Mucosa of descending colon (tissue), 3 donors: ENCODE measurements at regions not wholly inside any gene's neighbourhood (a gene's known extent, or its start where the extent isn't known, plus 50 kb on each side); places are given as distances from the start of the nearest gene placed in this dataset.

Experiments
- ATAC-seq: fragments of 200-7000 bp; cut with Tn5 transposase; one replicate; pipeline ENCODE4 v1.9.1; 2020; ENCODE audit warnings: mild to moderate bottlenecking, moderate library complexity
- DNase-seq, 3 donors: peaks; one replicate each; pipeline ENCODE4 v3.0.0-alpha.2; 2020
- H3K36me3 ChIP-seq: fragments of 200-600 bp; one replicate; pipeline ENCODE4 v1.8.0; 2021; ENCODE audit warnings: low read depth, mild to moderate bottlenecking
- H3K4me1 ChIP-seq: fragments of 200-600 bp; one replicate; pipeline ENCODE4 v1.8.0; 2021; ENCODE audit warnings: low read depth, mild to moderate bottlenecking
- H3K4me3 ChIP-seq: fragments of 200-600 bp; one replicate; pipeline ENCODE4 v1.8.0; 2021; ENCODE audit warnings: mild to moderate bottlenecking
- H3K9me3 ChIP-seq: fragments of 200-600 bp; one replicate; pipeline ENCODE4 v1.8.0; 2021; ENCODE audit warnings: mild to moderate bottlenecking
- intact Hi-C, 2 donors: fragments of 100-400 bp; cut with DNase I in 1 of 2; cut with micrococcal nuclease in 1 of 2; formaldehyde crosslinking; loops; one replicate each; pipeline versions ENCODE4 v1.11.0 to v1.11.1; 2022; cut with DNase I, micrococcal nuclease
- TF ChIP-seq, protein P1 (sequence below): fragments of 200-600 bp; IDR thresholded peaks from one replicate; pipeline ENCODE4 v1.8.0; 2022; ENCODE audit warnings: antibody characterized with exemption, mild to moderate bottlenecking
- donor health status: DM: no; HTN: no; CAD: no; lungs with moderate emphysema.
- donor health status: DM: no; HTN: no; CAD: no.
- donor health status: DM: no; HTN: yes; CAD: no.

DNA sequence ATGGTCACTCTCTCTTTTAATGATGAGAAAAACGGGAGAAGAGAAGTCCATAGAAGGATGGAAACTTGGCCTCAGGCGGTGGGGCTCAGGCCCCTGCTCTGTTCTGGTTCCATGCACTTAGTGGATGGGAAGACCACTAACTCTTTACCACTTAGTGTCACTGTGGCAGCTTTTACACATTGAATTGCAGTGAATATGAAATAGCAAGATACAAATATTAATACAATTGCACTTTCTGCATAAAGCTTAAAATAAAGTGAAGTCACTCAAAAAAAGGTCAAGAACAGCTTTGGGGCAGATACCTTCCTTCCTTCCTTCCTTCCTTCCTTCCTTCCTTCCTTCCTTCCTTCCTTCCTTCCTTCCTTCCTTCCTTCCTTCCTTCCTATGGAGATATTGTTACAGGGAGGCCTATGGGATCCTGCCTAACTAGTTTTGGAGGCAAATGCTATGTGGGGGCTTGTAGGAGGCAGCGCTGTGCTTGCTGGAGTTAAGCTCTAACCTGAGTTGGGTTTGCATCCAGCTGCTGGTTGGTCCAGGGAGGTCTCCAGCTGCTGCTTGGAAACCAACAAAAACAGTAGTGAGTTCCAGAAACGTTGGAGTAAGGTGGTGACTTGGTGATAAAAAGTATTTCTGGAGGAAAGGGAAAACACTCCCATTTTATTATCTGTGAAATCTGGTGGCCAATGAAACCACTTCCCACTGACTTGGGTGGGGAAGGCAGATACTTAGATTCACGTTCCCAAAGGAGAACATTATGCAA lies 62.3 kb upstream of the NKX2-2 start:
- no peaks in the 10 kb centered on the region for H3K9me3 ChIP-seq

DNA sequence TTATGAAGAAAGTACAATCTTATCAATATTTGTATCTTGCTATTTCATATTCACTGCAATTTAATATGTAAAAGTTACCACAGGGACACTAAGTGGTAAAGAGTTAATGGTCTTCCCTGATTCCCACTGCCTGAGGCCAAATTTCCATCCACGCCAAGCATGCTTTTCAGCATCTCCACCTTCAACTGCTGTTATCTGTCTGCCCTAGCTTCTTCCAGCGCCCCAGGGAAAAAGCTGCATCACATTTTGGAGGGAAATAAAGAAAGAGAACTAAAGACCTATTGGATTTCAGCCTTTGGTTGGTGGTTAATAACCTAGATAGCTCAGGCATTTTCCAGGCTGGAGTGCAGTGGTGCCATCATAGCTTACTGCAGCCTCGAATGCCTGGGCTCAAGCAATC lies 61.3 kb upstream of the NKX2-2 start:
- H3K4me3 ChIP-seq, result no peak overlapping the region
- TF ChIP-seq, protein P1, sequence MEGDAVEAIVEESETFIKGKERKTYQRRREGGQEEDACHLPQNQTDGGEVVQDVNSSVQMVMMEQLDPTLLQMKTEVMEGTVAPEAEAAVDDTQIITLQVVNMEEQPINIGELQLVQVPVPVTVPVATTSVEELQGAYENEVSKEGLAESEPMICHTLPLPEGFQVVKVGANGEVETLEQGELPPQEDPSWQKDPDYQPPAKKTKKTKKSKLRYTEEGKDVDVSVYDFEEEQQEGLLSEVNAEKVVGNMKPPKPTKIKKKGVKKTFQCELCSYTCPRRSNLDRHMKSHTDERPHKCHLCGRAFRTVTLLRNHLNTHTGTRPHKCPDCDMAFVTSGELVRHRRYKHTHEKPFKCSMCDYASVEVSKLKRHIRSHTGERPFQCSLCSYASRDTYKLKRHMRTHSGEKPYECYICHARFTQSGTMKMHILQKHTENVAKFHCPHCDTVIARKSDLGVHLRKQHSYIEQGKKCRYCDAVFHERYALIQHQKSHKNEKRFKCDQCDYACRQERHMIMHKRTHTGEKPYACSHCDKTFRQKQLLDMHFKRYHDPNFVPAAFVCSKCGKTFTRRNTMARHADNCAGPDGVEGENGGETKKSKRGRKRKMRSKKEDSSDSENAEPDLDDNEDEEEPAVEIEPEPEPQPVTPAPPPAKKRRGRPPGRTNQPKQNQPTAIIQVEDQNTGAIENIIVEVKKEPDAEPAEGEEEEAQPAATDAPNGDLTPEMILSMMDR, result no peak
- intact Hi-C loops, result no loop called here

More for the DNA sequence above, 62.3 kb upstream of the NKX2-2 start:
- DNase-seq, result no peak
- intact Hi-C loops, result no loop called here
- TF ChIP-seq, protein P1, result no peak
- H3K36me3 ChIP-seq, result no peaks in the 10 kb centered on the region
- ATAC-seq, result no peak
- no peak overlapping the region for H3K4me3 ChIP-seq
- H3K4me1 ChIP-seq, result no peaks in the 10 kb centered on the region

DNA sequence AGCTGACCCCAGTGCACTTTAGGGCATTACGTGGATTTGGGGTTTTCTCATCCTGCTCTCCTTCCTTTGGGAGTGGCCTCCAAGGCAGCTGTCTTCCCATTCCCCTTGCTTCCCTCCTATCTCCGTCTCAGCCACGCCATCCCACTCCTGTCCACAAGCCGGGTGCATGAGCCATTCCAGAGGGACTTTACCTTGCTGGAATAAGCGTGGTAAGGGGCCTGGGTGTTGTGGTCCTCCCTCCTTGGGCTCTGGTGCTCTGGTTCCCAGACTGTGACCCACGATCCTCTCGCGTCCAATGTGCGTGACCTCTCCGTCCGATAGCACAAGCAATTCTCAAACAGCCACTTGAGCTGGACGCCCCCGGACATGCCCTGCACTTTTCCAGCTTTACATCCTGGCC lies 60.6 kb upstream of the NKX2-2 start:
- intact Hi-C loops, result no loop called here
- no peak for DNase-seq
- no peaks in the 10 kb centered on the region for H3K4me1 ChIP-seq
- no peak for ATAC-seq
- H3K4me3 ChIP-seq, result no peak overlapping the region
- H3K9me3 ChIP-seq, result no peaks in the 10 kb centered on the region
- no peaks in the 10 kb centered on the region for H3K36me3 ChIP-seq
- TF ChIP-seq, protein P1, result no peak

More for the DNA sequence above, 61.3 kb upstream of the NKX2-2 start:
- DNase-seq, result no peak
- H3K4me1 ChIP-seq, result no peaks in the 10 kb centered on the region
- no peaks in the 10 kb centered on the region for H3K36me3 ChIP-seq
- no peak for ATAC-seq
- H3K9me3 ChIP-seq, result no peaks in the 10 kb centered on the region

DNA sequence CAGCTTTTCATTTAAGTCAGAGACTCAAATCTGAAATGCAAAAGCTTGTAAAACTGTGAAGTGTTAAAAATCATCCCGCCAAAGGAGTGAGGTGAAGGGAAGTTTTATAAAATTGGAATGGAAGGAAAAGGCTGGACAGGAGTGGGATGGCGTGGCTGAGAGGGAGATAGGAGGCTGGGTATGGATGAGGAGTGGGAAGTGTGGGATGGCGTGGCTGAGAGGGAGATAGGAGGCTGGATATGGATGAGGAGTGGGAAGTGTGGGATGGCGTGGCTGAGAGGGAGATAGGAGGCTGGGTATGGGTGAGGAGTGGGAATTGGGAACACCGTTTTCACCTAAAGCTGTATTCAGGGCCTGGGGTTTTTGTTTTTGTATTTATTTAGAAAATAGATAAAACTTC lies 59.4 kb upstream of the NKX2-2 start:
- DNase-seq (no peak), ATAC-seq (no peak)
- no peaks in the 10 kb centered on the region for H3K4me1 ChIP-seq
- H3K36me3 ChIP-seq, result no peaks in the 10 kb centered on the region
- TF ChIP-seq, protein P1, result no peak
- no peak overlapping the region for H3K4me3 ChIP-seq
- H3K9me3 ChIP-seq, result no peaks in the 10 kb centered on the region
- intact Hi-C loops, result no loop called here

DNA sequence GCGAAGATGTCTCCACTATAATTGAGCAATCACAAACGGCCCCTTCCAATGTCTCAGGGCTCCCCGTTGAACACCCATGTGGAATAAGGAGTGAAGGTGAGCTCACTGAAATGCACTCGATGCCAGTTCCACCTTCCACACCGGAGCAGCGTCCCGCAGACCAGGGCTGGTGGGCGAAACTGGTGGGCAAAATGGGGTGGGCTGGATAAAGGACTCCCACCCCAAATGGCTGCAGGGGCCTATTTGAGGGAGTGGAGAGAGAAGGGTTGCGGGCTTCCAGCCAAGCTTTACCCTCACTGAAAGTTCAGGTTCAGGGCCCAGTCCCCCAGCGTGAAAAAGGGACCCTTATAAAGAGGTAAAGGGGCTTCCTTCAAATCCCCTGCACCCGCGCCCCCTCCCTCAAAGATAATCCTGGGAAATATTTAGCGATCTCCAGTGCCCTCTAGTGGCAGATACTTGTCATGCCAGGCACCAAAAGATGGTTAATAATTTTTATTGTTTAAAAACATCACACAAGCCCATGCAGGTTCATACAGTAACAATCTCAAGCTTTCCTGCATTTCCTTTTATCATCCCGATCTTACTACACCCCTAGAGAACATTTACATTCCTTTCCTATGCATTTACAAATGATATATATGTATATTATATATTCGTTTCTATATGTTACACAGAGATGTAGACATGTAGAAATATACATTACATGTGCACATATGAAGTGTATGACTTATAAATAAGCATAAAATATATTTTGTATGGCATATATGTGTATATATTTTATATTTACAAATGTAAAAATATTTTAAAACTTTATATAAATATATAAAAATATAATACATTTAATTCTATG lies 58.2 kb upstream of the NKX2-2 start:
- H3K9me3 ChIP-seq, result no peaks in the 10 kb centered on the region
- no peak overlapping the region for H3K4me3 ChIP-seq
- no peaks in the 10 kb centered on the region for H3K4me1 ChIP-seq
- TF ChIP-seq, protein P1, result peak; percentile 32
- DNase-seq (peak in 1 of 3 donors; percentile 22), ATAC-seq (no peak)
- intact Hi-C loops, result no loop called here
- no peaks in the 10 kb centered on the region for H3K36me3 ChIP-seq
